Muscle layer of duodenum (tissue), 2 donors: ENCODE measurements at regions not wholly inside any gene's neighbourhood (a gene's known extent, or its start where the extent isn't known, plus 50 kb on each side); places are given as distances from the start of the nearest gene placed in this dataset.

Source experiments
- H3K27ac ChIP-seq: one replicate; pipeline ENCODE4 v1.7.0; 2013; ENCODE audit warnings: mild to moderate bottlenecking, low read length
- H3K27me3 ChIP-seq: one replicate; pipeline ENCODE4 v1.7.0; 2013; ENCODE audit warnings: low read depth, mild to moderate bottlenecking, control low read depth, low read length
- H3K36me3 ChIP-seq, 2 donors: one replicate each; pipeline ENCODE4 v1.7.0; 2013; ENCODE audit warnings: low read length in 2 of 2, control low read depth in 1 of 2, mild to moderate bottlenecking in 1 of 2; ENCODE audit not compliant: insufficient read depth in 2 of 2, control insufficient read depth in 1 of 2
- H3K4me1 ChIP-seq, 2 donors: one replicate each; pipeline ENCODE4 v1.7.0; 2013; ENCODE audit warnings: low read length in 2 of 2, mild to moderate bottlenecking in 2 of 2, control low read depth in 1 of 2, moderate library complexity in 1 of 2; ENCODE audit not compliant: insufficient read depth in 2 of 2, control insufficient read depth in 1 of 2
- H3K4me3 ChIP-seq, 2 donors: one replicate each; pipeline ENCODE4 v1.7.0; 2013; ENCODE audit warnings: low read length in 2 of 2, low read depth in 1 of 2, mild to moderate bottlenecking in 1 of 2
- H3K9me3 ChIP-seq, 2 donors: one replicate each; pipeline ENCODE4 v1.7.0; 2013; ENCODE audit warnings: low read length in 2 of 2, control low read depth in 1 of 2, mild to moderate bottlenecking in 1 of 2; ENCODE audit not compliant: control insufficient read depth in 1 of 2
- donor health status: healthy.

GRCh38 chr7:47154791-47155190 is 427.1 kb downstream of the TNS3 start:
- H3K4me1 ChIP-seq = peaks cover 0 to 12% of the 10 kb centered on the region in 2 donors
- H3K4me3 ChIP-seq = no peak overlapping the region
- no peaks in the 10 kb centered on the region for H3K27me3 ChIP-seq
- peaks cover 0 to 2% of the 10 kb centered on the region in 2 donors for H3K9me3 ChIP-seq
- no peaks in the 10 kb centered on the region for H3K36me3 ChIP-seq
- H3K27ac ChIP-seq = no peak overlapping the region

GRCh38 chr7:47153576-47153975 is 428.3 kb downstream of the TNS3 start:
- H3K27ac ChIP-seq = no peak overlapping the region
- no peaks in the 10 kb centered on the region for H3K9me3 ChIP-seq
- peaks cover 0 to 12% of the 10 kb centered on the region in 2 donors for H3K4me1 ChIP-seq
- H3K36me3 ChIP-seq = no peaks in the 10 kb centered on the region
- no peak overlapping the region for H3K4me3 ChIP-seq
- H3K27me3 ChIP-seq = no peaks in the 10 kb centered on the region

DNA sequence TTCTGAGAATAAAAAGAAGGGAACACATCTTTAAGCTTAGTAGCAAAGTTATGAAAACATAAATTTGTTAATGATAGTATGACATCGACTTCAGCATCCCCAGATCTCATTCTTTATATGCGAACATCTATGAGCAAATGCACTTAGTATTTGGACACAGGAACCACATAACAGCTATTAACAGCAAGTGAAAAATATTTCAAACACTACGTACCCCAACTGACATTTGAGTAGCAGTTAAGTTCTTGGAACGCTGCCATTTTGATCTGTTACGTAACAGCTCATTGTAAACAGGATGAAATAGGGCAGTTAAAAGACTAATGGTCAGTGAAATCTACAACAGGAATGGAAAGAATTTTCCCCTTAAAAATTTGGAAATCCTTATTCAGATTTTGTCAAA is 428.9 kb downstream of the TNS3 start:
- Histone ChIP-seq H3K4me1 (peaks cover 0 to 12% of the 10 kb centered on the region in 2 donors), H3K9me3 (no peaks in the 10 kb centered on the region), H3K4me3 (no peak overlapping the region), H3K27me3 (no peaks in the 10 kb centered on the region), H3K27ac (no peak overlapping the region), H3K36me3 (no peaks in the 10 kb centered on the region)

- no peaks in the 10 kb centered on the region for H3K9me3 ChIP-seq
- no peaks in the 10 kb centered on the region for H3K36me3 ChIP-seq
- H3K4me1 ChIP-seq = peaks cover 0 to 12% of the 10 kb centered on the region in 2 donors
- H3K27ac ChIP-seq = no peak overlapping the region
- H3K4me3 ChIP-seq = no peak overlapping the region
- H3K27me3 ChIP-seq = no peaks in the 10 kb centered on the region
Observed at GRCh38 chr7:47152307-47152706, 429.6 kb downstream of the TNS3 start.

GRCh38 chr7:47150497-47151260 is 431.2 kb downstream of the TNS3 start:
- no peak overlapping the region for H3K4me3 ChIP-seq
- H3K36me3 ChIP-seq = no peaks in the 10 kb centered on the region
- H3K4me1 ChIP-seq = peaks cover 0 to 12% of the 10 kb centered on the region in 2 donors
- H3K27me3 ChIP-seq = no peaks in the 10 kb centered on the region
- H3K9me3 ChIP-seq = no peaks in the 10 kb centered on the region
- no peak overlapping the region for H3K27ac ChIP-seq

DNA sequence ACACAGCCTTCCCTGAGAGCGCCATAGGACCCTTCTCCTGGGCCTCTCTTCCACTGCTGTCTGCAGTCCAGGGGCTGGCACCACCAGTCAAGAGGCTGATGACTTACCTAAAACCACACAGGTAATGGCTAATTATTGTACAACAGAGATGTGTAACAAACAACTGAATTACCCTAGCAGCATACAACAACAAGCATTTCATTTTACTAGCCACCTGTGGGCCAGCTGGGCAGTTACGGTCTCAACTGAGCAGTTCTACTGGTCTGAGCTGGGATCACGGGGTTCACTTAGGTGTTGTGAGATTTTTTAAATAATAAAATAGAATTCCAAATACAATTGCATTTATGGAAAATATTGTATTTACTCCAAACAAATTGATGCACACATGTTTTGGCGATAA is 431.9 kb downstream of the TNS3 start:
- no peak overlapping the region for H3K27ac ChIP-seq
- no peaks in the 10 kb centered on the region for H3K9me3 ChIP-seq
- no peak overlapping the region for H3K4me3 ChIP-seq
- H3K27me3 ChIP-seq = no peaks in the 10 kb centered on the region
- H3K4me1 ChIP-seq = peaks cover 0 to 12% of the 10 kb centered on the region in 2 donors
- H3K36me3 ChIP-seq = no peaks in the 10 kb centered on the region

GRCh38 chr7:47149208-47149839 is 432.6 kb downstream of the TNS3 start:
- Histone ChIP-seq H3K9me3 (no peaks in the 10 kb centered on the region), H3K27ac (no peak overlapping the region), H3K27me3 (no peaks in the 10 kb centered on the region), H3K36me3 (no peaks in the 10 kb centered on the region), H3K4me3 (no peak overlapping the region), H3K4me1 (peaks cover 0 to 12% of the 10 kb centered on the region in 2 donors)

GRCh38 chr7:47148536-47149207 is 433.2 kb downstream of the TNS3 start:
- no peaks in the 10 kb centered on the region for H3K36me3 ChIP-seq
- H3K4me3 ChIP-seq = no peak overlapping the region
- no peak overlapping the region for H3K27ac ChIP-seq
- H3K9me3 ChIP-seq = no peaks in the 10 kb centered on the region
- peaks cover 0 to 12% of the 10 kb centered on the region in 2 donors for H3K4me1 ChIP-seq
- H3K27me3 ChIP-seq = no peaks in the 10 kb centered on the region

DNA sequence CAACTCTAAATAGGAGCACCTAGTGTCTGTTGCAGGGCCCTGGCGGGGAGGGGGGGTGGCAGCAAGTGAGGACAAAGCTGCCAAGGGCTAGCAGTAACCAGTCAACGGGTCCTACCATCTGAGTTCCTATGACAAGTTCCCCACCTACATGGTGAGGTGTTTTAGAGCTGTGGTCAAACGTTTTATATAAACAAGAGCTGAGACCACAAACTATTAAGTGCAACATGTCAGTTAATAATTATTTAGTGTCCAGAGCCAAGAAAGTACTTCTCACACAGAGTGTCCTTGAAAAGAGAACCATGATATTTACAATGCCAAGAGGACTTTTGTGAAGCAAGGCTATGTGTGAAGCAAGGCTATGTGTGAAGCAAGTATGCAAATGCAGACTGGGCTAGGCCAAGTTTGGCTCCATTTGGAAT is 434.7 kb downstream of the TNS3 start:
- H3K27ac ChIP-seq = no peak overlapping the region
- H3K27me3 ChIP-seq = no peaks in the 10 kb centered on the region
- H3K9me3 ChIP-seq = no peaks in the 10 kb centered on the region
- no peaks in the 10 kb centered on the region for H3K36me3 ChIP-seq
- no peak overlapping the region for H3K4me3 ChIP-seq
- H3K4me1 ChIP-seq = peaks cover 0 to 4% of the 10 kb centered on the region in 2 donors

GRCh38 chr7:47145982-47146381 is 435.9 kb downstream of the TNS3 start:
- Histone ChIP-seq H3K27me3 (no peaks in the 10 kb centered on the region), H3K4me1 (no peaks in the 10 kb centered on the region), H3K4me3 (no peak overlapping the region), H3K36me3 (no peaks in the 10 kb centered on the region), H3K9me3 (no peaks in the 10 kb centered on the region), H3K27ac (no peak overlapping the region)

DNA sequence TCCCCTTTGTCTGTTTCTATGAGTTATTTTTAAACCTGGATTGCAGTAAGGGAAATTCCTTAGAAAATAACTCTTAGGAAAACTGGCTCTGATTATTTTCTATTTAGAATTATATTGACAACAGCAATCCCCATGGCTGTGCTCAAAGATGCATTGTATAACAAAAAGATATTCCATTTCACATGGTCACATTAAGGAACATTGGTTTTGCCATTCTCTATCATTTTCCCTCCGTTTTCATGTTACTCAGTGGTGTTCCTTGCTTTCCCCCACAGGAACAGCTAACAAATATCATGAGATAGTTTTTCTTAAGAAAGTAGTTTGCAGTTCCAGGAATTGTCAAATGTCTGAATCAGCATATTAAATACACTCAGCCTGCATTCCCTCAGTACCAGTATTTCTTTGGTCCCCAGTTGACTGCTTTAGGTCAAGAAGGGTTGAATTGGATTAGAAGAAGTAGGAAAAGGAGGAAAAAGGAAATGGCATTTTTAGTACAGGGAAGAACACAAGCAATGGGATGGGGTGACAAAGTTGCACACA is 436.7 kb downstream of the TNS3 start:
- H3K27me3 ChIP-seq = no peaks in the 10 kb centered on the region
- H3K27ac ChIP-seq = no peak overlapping the region
- no peaks in the 10 kb centered on the region for H3K36me3 ChIP-seq
- no peaks in the 10 kb centered on the region for H3K4me1 ChIP-seq
- no peak overlapping the region for H3K4me3 ChIP-seq
- H3K9me3 ChIP-seq = no peaks in the 10 kb centered on the region
